Epithelial cell of esophagus (primary cell): ENCODE measurements at regions not wholly inside any gene's neighbourhood (a gene's known extent, or its start where the extent isn't known, plus 50 kb on each side); places are given as distances from the start of the nearest gene placed in this dataset.
"Not testable (repeated sequence)": the region's sequence is repeated elsewhere in the genome, so short reads cannot be mapped to it uniquely, and the experiment has no call there.

Experiments
- DNase-seq: peaks from one replicate; pipeline ENCODE4 v3.0.0; 2010; ENCODE audit warnings: low read depth
- H3K4me3 ChIP-seq: 2 replicates; pipeline ENCODE4 v1.5.1; 2011; ENCODE audit warnings: mild to moderate bottlenecking, low read length, control low read depth
- CTCF ChIP-seq: IDR thresholded peaks from 2 replicates; pipeline ENCODE4 v1.5.1; 2011; ENCODE audit warnings: low read depth, mild to moderate bottlenecking, low read length, control low read depth, inconsistent platforms; ENCODE audit not compliant: insufficient read depth; ENCODE audit errors: missing control alignments

- no peak overlapping the region for H3K4me3 ChIP-seq
- no peak for TF ChIP-seq CTCF
- DNase-seq = peak; percentile 61
These were observed 765.6 kb downstream of the CDH11 start for GRCh38 chr16:64356267-64356666.

- no peak for DNase-seq
- no peak for TF ChIP-seq CTCF
- H3K4me3 ChIP-seq = no peak overlapping the region
These were observed 769.6 kb downstream of the CDH11 start for GRCh38 chr16:64352246-64352645.

GRCh38 chr16:64351121-64351520 is 770.7 kb downstream of the CDH11 start:
- DNase-seq = no peak

GRCh38 chr16:64346080-64346479 is 775.8 kb downstream of the CDH11 start:
- no peak for TF ChIP-seq CTCF
- no peak for DNase-seq
- no peak overlapping the region for H3K4me3 ChIP-seq

More at GRCh38 chr16:64351121-64351520, 770.7 kb downstream of the CDH11 start:
- TF ChIP-seq CTCF = no peak
- H3K4me3 ChIP-seq = no peak overlapping the region

- no peak overlapping the region for H3K4me3 ChIP-seq
- DNase-seq = no peak
- no peak for TF ChIP-seq CTCF
These were observed 776.7 kb downstream of the CDH11 start for GRCh38 chr16:64345142-64345541.

GRCh38 chr16:64343820-64344443 is 777.9 kb downstream of the CDH11 start:
- not testable (repeated sequence) for DNase-seq, H3K4me3 ChIP-seq

- no peak for TF ChIP-seq CTCF
- H3K4me3 ChIP-seq = no peak overlapping the region
- no peak for DNase-seq
These were observed 778.6 kb downstream of the CDH11 start for GRCh38 chr16:64343061-64343819.

GRCh38 chr16:64341336-64341735 is 780.5 kb downstream of the CDH11 start:
- H3K4me3 ChIP-seq, DNase-seq: not testable (repeated sequence)
